Head of caudate nucleus (tissue), 42 donors: ENCODE measurements at regions not wholly inside any gene's neighbourhood (a gene's known extent, or its start where the extent isn't known, plus 50 kb on each side); places are given as distances from the start of the nearest gene placed in this dataset.
A peak's percentile ranks its signal among the peaks of the same experiment; 100 is the strongest.

Experiments used
- DNase-seq, 42 donors: peaks; one replicate each; pipeline versions ENCODE4 v3.0.0 to v3.0.0-alpha.2; 2020 to 2021; ENCODE audit warnings: mixed read lengths in 7 of 42
- intact Hi-C: fragments of 100-400 bp; cut with DNase I; formaldehyde crosslinking; loops from one replicate; pipeline ENCODE4 v1.15.0; 2022

DNA sequence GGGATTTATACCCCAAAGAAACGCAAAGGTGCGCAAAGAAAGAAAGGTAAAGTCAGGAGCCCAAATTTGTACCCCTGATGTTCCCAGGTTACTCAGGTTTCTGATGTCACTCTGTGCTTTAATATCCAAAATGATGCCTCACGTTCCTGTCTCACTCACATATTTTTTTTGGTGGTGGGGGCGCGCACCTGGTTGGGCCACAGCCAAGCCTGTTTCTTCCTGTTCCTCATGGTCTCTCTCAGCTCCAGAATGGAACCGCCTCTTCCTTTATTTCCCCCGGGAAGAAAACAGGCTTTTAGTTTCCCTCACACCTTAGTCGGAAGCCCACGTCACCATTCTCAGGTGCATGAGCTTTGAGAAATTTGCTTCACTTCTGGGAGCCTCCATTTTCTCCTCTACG, 118.3 kb upstream of the BOD1 start:
- intact Hi-C loops: no loop called here

DNA sequence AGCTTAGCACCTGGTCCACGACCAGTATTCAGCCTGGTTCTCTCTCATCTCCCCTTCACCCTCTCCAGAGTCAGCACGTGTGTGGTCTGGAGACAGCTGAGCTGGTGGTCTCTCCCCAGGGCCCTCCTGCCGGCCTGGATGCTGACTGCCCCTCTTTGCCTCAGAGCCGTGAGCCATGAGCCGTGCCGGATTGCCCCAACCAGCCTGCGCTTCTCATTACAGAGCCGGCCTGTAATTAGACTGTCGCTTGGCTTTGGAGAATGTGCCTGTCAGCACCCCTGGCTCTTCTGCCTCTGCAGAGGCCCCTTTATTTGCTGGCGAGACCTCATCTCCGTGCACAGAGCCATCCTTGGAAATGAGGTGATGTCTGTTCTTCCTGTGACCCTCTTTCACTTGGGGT, 118.7 kb upstream of the BOD1 start:
- intact Hi-C loops: no loop called here
- no peak for DNase-seq

More for the DNA sequence above, 118.3 kb upstream of the BOD1 start:
- DNase-seq: no peak

DNA sequence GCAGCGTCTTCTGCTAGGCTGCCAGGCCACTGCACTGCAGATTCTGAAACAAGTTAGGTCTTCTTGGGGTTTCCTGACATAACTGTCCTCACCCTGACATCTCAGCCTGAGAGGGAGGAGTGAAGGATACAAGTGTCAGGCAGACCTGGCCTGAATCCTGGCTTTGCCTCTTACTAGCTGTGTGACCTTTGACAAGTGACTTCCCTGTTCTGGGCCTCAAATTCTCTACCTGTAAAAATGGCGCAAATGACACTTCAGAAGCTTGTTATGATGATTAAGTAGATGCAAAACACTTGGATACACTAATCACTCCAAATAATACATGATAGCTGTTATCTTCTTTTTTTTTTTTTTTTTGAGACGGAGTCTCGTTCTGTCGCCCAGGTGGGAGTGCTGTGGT, 119.2 kb upstream of the BOD1 start:
- intact Hi-C loops: no loop called here
- DNase-seq: no peak

DNA sequence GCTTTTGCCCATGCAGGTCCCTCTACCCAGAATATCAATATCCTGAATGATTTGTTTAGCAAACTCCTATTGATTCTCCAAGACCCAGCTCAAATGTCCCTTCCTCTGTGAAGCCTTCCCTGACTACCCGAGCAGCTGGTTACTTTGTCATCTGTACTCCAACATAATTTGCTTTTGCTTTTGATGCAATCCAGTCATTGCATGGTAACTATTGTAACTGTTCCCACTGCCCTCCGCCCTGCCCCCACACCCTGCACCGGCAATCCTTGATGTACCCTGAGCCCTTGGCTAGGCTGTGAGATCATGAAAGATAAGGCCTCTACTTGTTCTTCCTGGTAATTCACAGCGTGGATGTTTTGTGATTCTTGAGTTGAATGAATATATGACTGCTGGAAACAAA, 119.9 kb upstream of the BOD1 start:
- intact Hi-C loops: no loop called here
- no peak for DNase-seq

DNA sequence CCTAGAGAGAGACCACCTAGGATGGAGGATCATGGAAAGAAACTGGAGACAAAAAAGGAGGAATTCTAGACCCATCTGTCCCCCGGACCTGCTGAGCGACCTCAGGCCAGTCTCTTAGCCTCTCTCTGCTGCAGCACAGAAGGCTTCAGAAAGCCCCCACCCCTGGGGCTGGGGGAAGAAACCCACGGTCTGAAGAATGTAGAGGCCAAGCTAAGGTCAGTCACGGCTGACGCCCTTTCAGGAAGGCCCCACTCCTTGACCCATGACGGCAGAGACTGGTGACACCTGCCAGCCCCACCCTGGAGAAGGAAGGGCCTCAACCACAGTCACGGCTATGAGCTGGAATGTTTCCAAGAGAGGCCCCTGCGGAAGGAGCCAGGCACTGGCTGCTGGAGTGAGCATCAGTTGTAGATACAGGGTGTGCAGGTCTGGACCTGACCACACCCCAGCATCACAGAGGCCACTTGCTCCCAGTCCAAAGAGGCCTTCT, 120.5 kb upstream of the BOD1 start:
- intact Hi-C loops: no loop called here
- no peak for DNase-seq

DNA sequence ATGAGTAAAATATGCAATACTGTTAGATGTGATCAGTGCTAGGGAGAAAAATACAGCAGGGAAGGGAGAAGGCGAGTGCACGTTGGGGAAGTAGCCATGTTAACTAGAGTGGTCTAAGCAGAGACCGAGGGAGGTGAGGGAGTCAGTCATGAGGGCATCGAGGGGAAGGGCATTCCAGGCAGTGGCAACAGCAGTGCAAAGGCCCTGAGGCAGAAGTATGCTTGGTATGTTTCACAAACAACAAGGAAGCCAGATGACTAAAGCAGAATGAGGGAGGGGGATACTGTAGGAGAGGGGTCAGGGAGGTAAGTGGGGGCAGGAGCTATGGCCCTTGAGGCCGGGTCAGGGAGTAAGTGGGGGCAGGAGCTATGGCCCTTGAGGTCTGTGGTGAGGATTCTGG, 123.3 kb upstream of the BOD1 start:
- no peak for DNase-seq
- intact Hi-C loops: no loop called here

DNA sequence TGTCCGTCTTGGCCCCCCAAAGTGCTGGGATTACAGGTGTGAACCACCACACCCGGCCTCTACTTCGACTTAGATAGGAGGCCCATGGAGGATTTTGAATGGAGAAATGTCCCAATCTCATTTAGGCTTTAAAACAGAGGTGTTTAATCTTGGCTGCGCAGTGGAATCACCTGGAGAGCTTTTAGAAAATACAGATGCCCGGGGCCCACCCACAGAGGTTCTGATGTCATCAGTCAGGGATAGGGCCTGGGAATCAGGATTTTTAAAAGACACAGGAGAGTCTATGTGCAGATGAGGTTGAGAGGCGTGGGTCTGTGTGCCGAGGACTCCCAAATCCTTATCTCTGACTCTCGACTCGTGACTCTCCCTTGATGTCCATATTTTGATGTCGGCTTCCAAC, 124.0 kb upstream of the BOD1 start:
- no peak for DNase-seq
- intact Hi-C loops: no loop called here

DNA sequence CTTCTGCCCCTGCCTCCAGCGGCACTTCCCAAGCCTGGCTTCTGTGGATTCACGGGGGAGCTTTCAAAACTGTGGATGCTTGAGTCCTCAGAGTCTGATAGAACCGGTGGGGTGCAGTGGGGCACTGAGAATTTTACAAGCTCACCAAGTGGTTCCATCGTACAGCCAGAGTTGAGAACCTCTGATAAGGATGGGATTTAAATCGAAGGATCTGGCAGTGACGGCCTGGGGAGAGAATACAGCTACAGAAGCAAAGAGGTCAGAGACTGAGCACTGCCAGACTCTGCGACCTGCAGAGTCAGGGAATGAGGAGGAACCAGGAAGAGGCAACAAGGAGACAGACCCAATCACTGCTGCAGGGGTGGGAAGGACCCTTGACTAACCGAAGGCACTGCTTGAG, 124.6 kb upstream of the BOD1 start:
- DNase-seq: no peak
- intact Hi-C loops: no loop called here

DNA sequence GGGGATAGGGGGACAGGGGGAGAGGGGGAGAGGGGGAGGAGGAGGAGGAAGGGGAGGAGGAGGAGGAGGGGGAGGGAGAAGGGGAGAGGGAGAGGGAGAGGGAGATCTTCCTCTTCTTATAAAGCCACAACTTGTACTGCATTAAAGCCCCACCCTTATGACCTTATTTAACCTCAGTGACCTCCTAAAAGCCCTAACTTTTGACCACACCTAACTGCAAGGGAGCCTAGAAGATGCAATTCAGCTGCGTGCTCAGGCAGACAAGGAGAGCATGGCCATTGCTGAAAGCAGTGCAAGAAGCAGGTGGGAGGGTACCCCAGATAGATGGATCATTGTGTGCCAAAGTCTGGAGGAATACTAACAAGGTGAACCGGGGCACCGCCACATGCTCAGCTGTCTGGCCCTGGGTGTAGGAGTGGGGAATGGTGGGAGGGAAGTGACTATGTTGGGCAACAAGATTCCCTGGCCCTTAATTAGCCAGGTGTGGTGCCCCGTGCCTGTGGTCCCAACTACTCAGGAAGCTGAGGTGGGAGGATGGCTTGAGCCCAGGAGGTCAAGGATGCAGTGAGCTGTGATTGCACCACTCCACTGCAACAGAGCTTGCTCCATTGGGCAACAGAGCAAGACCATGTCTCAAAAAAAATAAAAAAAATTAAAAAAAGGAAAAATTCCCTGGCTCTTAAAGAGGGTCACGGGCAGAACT, 125.4 kb upstream of the BOD1 start:
- intact Hi-C loops: no loop called here
- DNase-seq: no peak

DNA sequence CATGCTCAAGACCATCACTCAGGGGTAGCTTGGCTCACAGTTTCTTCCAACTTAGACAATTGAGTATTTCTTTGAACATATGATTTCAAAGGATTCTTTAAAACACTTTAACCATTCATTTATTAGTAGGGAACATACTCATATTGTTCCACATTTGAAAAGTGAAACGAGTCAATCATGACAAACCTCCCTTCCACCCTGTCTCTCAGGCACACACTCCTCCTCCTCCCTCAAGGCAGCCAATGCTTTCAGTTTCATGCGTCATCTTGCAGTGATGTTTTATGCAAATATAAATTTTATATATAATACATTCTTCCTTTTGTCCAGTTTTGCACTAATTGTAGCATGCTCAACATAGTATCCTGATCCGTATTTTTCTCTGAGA, 126.0 kb upstream of the BOD1 start:
- intact Hi-C loops: no loop called here
- no peak for DNase-seq

DNA sequence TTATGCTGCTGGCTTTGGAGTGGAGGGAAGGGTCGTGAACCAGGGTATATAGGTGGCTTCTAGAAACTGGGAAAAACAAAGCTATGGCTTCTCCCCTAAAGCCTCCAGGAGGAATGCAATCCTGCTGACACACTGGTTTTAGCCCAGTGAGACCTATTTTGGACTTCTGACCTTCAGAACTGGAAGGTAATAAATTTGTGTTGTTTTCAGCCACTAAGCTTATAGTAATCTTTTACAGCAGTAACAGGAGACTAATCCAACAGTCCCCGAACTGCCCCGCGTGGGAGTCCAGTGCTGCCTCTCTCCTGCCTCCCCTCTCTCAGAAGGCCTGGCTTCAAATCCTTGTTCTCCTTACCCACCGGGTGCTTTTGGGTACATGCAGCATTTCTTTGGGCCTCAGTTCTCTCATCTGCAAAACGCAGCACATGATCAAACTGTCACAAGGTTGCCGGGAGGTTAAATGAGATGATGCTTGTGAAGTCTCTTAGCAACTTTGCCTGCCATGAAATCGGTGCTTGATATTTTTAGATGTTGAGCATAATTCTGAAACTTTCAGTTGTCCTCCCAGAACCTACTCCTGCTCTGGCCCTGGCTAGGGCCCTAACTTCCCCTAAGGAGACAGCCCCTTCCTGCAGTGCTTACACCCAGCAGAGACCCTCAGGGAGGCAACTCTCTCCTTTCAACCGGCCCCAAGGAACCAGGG, 127.3 kb upstream of the BOD1 start:
- DNase-seq: no peak
- intact Hi-C loops: no loop called here

DNA sequence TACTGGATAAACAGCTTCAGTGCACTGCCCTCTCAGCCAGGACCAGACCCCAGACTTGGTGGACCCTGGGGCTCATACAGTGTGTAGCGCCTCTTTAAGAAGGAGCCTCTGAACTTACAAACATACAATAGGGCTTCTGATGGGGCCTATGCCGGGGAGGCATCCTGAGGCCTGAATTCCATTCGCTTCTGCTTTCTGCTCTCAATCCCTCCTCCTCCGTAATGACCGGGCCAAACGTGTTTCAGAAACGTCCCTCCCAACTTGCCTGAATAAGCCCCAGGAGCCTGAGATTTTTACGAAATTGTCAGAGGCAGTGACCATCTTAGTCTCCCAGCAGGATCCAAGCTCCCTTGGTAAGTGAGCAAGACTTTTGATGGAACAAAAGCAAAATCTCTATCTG, 128.1 kb upstream of the BOD1 start:
- DNase-seq: no peak
- intact Hi-C loops: no loop called here

DNA sequence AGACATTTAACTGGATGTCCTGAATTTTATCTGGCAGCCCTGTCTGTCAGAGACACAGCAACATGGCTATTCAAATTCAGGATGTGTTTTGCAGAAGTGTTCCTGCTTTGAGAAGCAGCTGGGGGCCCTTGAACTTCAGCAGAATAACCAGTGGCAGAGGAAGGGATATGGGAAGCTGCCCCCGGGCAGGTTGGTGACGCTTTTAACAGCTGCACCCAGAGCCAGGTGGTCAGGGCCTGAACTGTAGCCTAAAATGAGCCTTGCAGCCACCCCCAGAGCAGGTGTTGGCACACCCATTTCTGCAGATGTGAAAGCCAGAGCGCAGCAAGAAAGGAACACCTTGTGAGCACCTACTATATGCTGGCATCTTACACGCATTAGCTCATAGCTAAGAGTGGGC, 128.7 kb upstream of the BOD1 start:
- DNase-seq: peak in 35 of 42 donors; percentile 11 to 87 (median 49)
- intact Hi-C loops: no loop called here

DNA sequence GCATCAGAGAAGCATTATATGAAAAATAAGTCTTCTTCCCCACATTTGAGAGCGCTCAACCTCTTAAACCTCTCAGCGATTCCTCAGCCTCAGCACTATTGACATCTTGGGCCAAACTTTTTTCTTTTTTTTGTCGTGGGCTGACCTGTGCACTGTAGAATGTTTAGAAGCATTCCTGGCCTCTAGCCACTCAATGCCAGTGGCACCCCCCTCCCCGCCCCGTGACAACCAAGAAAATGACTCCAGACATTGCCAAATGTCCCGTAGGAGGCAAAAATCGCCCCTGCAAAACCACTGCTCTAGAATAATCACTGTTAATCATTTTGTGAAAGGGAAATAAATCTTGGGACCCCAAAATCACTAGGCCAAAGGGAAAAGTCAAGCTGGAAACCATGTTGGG, 129.1 kb upstream of the BOD1 start:
- no peak for DNase-seq
- intact Hi-C loops: no loop called here

DNA sequence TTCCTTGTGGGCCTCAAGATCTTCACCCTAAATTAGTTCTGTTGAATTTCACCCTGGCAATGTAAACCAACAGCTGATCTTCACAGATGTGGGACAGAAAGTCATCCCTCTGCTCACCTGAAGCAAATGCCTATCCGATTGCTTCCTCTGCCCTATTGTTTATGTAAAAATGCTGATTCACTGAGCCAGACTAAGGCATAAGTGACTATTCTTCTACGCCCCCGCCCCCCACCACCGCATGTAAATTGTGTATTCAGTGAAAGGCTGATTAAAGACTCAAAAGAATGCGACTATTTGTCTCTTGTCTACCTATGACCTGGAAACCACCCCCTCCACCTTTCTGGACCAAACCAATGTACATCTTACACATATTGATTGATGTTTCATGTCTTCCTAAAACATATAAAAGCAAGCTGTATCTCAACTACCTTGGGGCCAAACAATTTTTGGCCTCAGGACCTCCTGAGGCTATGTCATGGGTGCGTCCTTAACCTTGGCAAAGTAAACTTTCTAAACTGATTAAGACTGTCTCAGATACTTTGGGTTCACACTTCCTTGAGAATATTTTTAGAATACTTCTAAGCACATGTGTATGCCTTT, 129.7 kb upstream of the BOD1 start:
- intact Hi-C loops: no loop called here
- DNase-seq: no peak

DNA sequence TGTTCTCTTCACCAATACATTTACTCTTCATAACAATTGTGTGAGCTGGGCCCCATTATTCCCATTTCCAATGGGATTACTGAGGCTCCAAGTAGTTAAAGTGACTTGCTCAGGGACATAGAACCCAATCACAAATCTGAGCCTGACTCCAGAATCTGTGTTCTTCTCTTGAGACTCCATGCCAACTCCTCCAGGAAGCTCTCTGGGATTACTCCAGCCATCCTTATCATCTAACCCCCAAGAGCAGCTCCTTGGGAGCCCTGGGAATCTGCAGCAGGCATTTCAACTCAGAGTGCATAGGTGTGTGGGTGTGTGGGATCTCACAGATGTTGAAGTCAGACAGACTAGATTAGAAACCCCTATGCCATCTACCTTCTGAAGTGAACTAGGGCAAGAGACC, 131.4 kb upstream of the BOD1 start:
- intact Hi-C loops: no loop called here
- no peak for DNase-seq

DNA sequence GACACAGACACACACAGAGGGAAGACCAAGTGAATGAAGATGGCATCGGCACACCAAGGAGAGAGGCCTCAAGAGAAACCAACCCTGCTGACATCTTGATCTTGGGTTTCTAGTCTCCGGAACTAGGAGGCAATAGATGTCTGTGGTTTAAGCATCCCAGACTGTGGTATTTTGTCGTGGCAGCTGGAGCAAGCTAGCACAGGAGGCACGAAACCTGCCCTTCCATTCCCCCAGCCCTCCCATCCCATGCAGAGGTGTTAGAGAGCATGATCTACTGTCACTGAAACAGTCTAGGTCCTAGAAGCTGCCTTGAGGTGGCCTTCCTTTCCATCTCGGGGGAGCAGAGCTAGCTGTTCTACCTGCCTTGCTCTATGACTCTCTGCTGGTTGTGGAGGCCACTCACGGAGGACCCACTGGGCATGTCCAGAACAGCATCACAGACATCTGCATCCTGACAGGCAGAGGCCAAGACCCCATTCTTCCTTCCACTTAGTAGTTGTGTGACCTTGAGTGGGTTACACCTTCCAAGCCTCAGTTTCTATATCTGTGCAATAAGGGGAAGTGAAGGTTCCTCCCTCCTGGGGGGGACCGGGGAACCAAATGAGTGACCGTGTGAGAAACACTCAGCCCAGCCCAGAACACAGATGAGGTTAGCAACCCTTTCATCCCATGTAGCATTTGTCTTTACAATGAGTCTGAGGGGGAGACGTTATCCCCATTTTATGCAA, 134.3 kb upstream of the BOD1 start:
- no peak for DNase-seq
- intact Hi-C loops: no loop called here

DNA sequence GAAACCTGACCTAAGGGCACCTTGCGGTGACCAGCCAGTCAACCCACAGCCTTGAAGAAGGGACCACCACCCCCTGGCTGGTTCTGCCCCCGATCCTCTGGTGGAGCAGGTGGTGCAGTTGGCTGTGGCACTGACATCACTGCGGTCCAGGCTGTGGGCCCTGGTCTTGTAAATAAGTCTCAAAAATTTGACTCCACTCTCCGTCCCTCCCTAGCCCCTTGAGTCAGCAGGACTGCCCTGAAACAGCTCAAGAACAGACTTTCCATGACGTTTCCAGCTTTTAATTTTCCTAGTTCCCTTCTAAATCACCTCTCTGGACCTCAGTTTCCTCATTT, 134.8 kb upstream of the BOD1 start:
- intact Hi-C loops: no loop called here

DNA sequence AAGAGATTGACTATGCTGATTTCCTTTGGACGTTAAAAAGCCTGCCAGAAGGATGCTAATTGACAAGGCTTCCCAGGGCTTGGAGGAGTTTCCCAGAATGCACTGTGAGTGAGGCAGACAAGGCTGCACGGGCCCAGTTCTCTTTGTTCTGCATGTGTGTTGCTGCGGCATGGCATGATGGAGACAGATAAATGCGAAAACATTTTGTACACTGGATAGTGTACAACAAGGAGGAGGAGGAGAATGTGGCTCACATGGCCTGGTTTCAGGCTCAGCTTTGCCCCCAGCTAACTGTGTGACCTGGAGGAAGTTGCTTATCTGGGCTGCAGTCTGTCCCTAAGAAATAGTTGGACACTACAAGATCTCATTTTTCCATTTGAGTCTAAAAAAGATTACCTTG, 135.5 kb upstream of the CPEB4 start:
- intact Hi-C loops: no loop called here

More for the DNA sequence above, 134.8 kb upstream of the BOD1 start:
- DNase-seq: no peak

More for the DNA sequence above, 135.5 kb upstream of the CPEB4 start:
- peak in 5 of 42 donors; percentile 30 to 41 (median 38) for DNase-seq
